K562 (cell line): ENCODE measurements at regions not wholly inside any gene's neighbourhood (a gene's known extent, or its start where the extent isn't known, plus 50 kb on each side); places are given as distances from the start of the nearest gene placed in this dataset.

Source experiments
- ATAC-seq: fragments of 200-7000 bp; cut with Tn5 transposase; 3 replicates; pipeline ENCODE4 v1.9.1; 2020; ENCODE audit warnings: moderate library complexity
- BruUV-seq: library from RNA; stranded (reverse); fragments of 400-500 nt; replicated peaks from 2 replicates; lab custom pipeline; 2021; lab: Mats Ljungman, UMichigan
- CTCF ChIA-PET: fragments of 300-600 bp; formaldehyde crosslinking; extraction: SDS; loops from one replicate; lab custom pipeline; 2021; ENCODE audit warnings: low intra/inter-chr PET ratio; lab: Yijun Ruan, JAX
- POLR2A ChIA-PET: fragments of 300-600, 350-650 bp; sonication (Branson Sonifier 250); formaldehyde crosslinking; extraction: SDS; loops from one replicate; lab custom pipeline; 2021; ENCODE audit warnings: antibody characterized with exemption, inconsistent platforms; lab: Yijun Ruan, JAX
- DNase-seq, 4 experiments: peaks; one replicate each; pipeline versions ENCODE4 v3.0.0 to v3.0.0-alpha.2; 2011 to 2018; ENCODE audit warnings: low spot score in 3 of 4, mixed read lengths in 3 of 4; ENCODE audit errors: extremely low read depth in 1 of 4
- FAIRE-seq: peaks from 2 replicates; lab custom pipeline; 2011; peaks lifted over from hg19 to GRCh38; lab: Jason Lieb, UNC
- H2AFZ ChIP-seq: 2 replicates; pipeline ENCODE4 v1.6.0; 2011; ENCODE audit warnings: low read depth, low read length, control low read depth, inconsistent platforms
- H3K27ac ChIP-seq: fragments of 200-600 bp; 3 replicates; pipeline ENCODE4 v1.8.0; 2011; ENCODE audit warnings: low read depth, mild to moderate bottlenecking, control low read depth, inconsistent platforms, low read length, moderate library complexity, mixed read lengths; ENCODE audit errors: extremely low read depth
- H3K27me3 ChIP-seq, 2 experiments: fragments of 300-600 bp in 1 of 2; 2 replicates in 1 of 2; 3 replicates in 1 of 2; pipeline versions ENCODE4 v1.6.0 to v1.8.0; 2011; ENCODE audit warnings: inconsistent platforms in 2 of 2, low read length in 2 of 2, mild to moderate bottlenecking in 1 of 2, mixed read lengths in 1 of 2, moderate library complexity in 1 of 2; ENCODE audit not compliant: control insufficient read depth in 2 of 2, insufficient read depth in 2 of 2
- H3K36me3 ChIP-seq: fragments of 300-600 bp; 3 replicates; pipeline ENCODE4 v1.8.0; 2011; ENCODE audit warnings: mild to moderate bottlenecking, low read length, inconsistent platforms; ENCODE audit not compliant: control insufficient read depth, insufficient read depth
- H3K4me1 ChIP-seq, 2 experiments: fragments of 200-600 bp in 1 of 2; replicated peaks in 1 of 2; 2 replicates in 1 of 2; 3 replicates in 1 of 2; pipeline versions ENCODE4 v1.5.1 to v1.8.0; 2011; ENCODE audit warnings: inconsistent platforms in 2 of 2, low read length in 2 of 2, mild to moderate bottlenecking in 1 of 2, mixed read lengths in 1 of 2, moderate library complexity in 1 of 2; ENCODE audit not compliant: control insufficient read depth in 2 of 2, insufficient read depth in 2 of 2
- H3K4me2 ChIP-seq: 2 replicates; pipeline ENCODE4 v1.6.1; 2011; ENCODE audit warnings: low read length, control low read depth, inconsistent platforms, mixed read lengths; ENCODE audit not compliant: insufficient read depth
- H3K4me3 ChIP-seq: fragments of 200-600 bp; sonication (generic), shearing (Covaris generic); 2 replicates; pipeline ENCODE4 v1.5.1; 2016; ENCODE audit warnings: control low read depth, inconsistent platforms
- H3K79me2 ChIP-seq: fragments of 200-600 bp; 3 replicates; pipeline ENCODE4 v1.8.0; 2011; ENCODE audit warnings: low read length, inconsistent platforms; ENCODE audit not compliant: control insufficient read depth, insufficient read depth
- H3K9ac ChIP-seq, 2 experiments: 2 replicates each; pipeline versions ENCODE4 v1.6.0 to v1.6.1; 2011; ENCODE audit warnings: low read depth in 2 of 2, low read length in 2 of 2, control low read depth in 1 of 2, inconsistent platforms in 1 of 2, mild to moderate bottlenecking in 1 of 2, mixed read lengths in 1 of 2; ENCODE audit not compliant: insufficient read depth in 1 of 2
- H3K9me1 ChIP-seq: one replicate; pipeline ENCODE4 v1.6.0; 2011; ENCODE audit warnings: inconsistent platforms, mild to moderate bottlenecking, low read length, moderate library complexity; ENCODE audit not compliant: control insufficient read depth, insufficient read depth
- H3K9me3 ChIP-seq: replicated peaks from 2 replicates; pipeline ENCODE4 v1.5.1; 2011; ENCODE audit warnings: low read depth, low read length, inconsistent platforms; ENCODE audit not compliant: control insufficient read depth, insufficient read depth
- H4K20me1 ChIP-seq: replicated peaks from 2 replicates; pipeline ENCODE4 v1.6.1; 2011; ENCODE audit warnings: low read length, inconsistent platforms, mixed read lengths; ENCODE audit not compliant: control insufficient read depth, insufficient read depth
- BRD9 ChIP-seq: fragments of 450-650 bp; IDR thresholded peaks from 2 replicates; pipeline ENCODE4 v1.6.1; 2018; ENCODE audit warnings: low read depth; ENCODE audit not compliant: partially characterized antibody
- EGR1 ChIP-seq: fragments of 450-650 bp; conservative IDR thresholded peaks from 2 replicates; pipeline ENCODE4 v1.6.1; 2017; ENCODE audit warnings: mild to moderate bottlenecking
- FIP1L1 ChIP-seq: fragments of 200-400 bp; formaldehyde crosslinking; IDR thresholded peaks from 2 replicates; pipeline ENCODE4 v1.6.1; 2018; ENCODE audit warnings: mild to moderate bottlenecking, low read depth, low read length; ENCODE audit not compliant: poor library complexity, severe bottlenecking
- GATAD2B ChIP-seq: fragments of 450-650 bp; IDR thresholded peaks from 2 replicates; pipeline ENCODE4 v1.6.1; 2017; ENCODE audit warnings: mild to moderate bottlenecking, borderline replicate concordance
- HIVEP1 ChIP-seq: fragments of 250-450 bp; sonication (Bioruptor Pico); IDR thresholded peaks from 2 replicates; pipeline ENCODE4 v1.4.0; 2020; ENCODE audit warnings: mild to moderate bottlenecking
- IRF2 ChIP-seq: sonication (generic); formaldehyde crosslinking; IDR thresholded peaks from 2 replicates; pipeline ENCODE4 v1.8.1; 2022; ENCODE audit warnings: mild to moderate bottlenecking, missing genetic modification reagents
- MBD1 ChIP-seq: fragments of 250-450 bp; sonication (Bioruptor Pico); IDR thresholded peaks from 2 replicates; pipeline ENCODE4 v1.8.0; 2022; ENCODE audit warnings: inconsistent platforms
- MTA2 ChIP-seq: fragments of 450-650 bp; IDR thresholded peaks from 2 replicates; pipeline ENCODE4 v1.6.1; 2016; ENCODE audit warnings: low read depth
- STAT5A ChIP-seq: IDR thresholded peaks from 2 replicates; pipeline ENCODE4 v1.6.1; 2012; ENCODE audit warnings: low read length, inconsistent platforms, borderline replicate concordance
- TAF1 ChIP-seq: IDR thresholded peaks from 2 replicates; pipeline ENCODE4 v1.6.1; 2011; ENCODE audit warnings: mild to moderate bottlenecking, low read length, moderate library complexity; ENCODE audit not compliant: insufficient read depth, control insufficient read depth, severe bottlenecking; ENCODE audit errors: extremely low read depth
- TFAM ChIP-seq: fragments of 250-450 bp; sonication (Bioruptor Pico); conservative IDR thresholded peaks from 2 replicates; pipeline ENCODE4 v1.5.0; 2021; ENCODE audit warnings: mild to moderate bottlenecking, moderate library complexity
- U2AF2 ChIP-seq: fragments of 200-400 bp; formaldehyde crosslinking; optimal IDR thresholded peaks from 2 replicates; pipeline ENCODE3; 2017; ENCODE audit warnings: low read depth, mild to moderate bottlenecking, low read length
- USF1 ChIP-seq: sonication (generic); formaldehyde crosslinking; IDR thresholded peaks from 2 replicates; pipeline ENCODE4 v1.9.0; 2022; ENCODE audit warnings: mild to moderate bottlenecking, missing genetic modification reagents
- ZFP1 ChIP-seq: fragments of 450-650 bp; formaldehyde crosslinking; IDR thresholded peaks from 2 replicates; pipeline ENCODE4 v1.4.0; 2020; ENCODE audit warnings: mild to moderate bottlenecking, mixed read lengths
- ZNF408 ChIP-seq: fragments of 250-450 bp; sonication (Bioruptor Pico); IDR thresholded peaks from 2 replicates; pipeline ENCODE4 v1.4.0; 2020; ENCODE audit warnings: low read depth, mild to moderate bottlenecking, moderate library complexity
- ZNF584 ChIP-seq: fragments of 200-800 bp; sonication (Bioruptor generic); IDR thresholded peaks from 2 replicates; pipeline ENCODE4 v1.6.1; 2016; ENCODE audit warnings: low read depth, mild to moderate bottlenecking, missing genetic modification characterization, missing compliant biosample characterization
- ZNF644 ChIP-seq: fragments of 200-800 bp; sonication (Bioruptor generic); IDR thresholded peaks from 2 replicates; pipeline ENCODE4 v1.6.1; 2016; ENCODE audit warnings: low read depth, missing genetic modification characterization, missing compliant biosample characterization
- WGBS: fragments of 100-300 bp; shearing (Covaris generic); methylation state at CpG from one replicate; pipeline ENCODE4 v1.1.6; 2016; ENCODE audit warnings: low coverage, mixed read lengths; ENCODE audit not compliant: insufficient coverage; ENCODE audit errors: missing lambda C conversion rate; 5-methylcytosine and 5-hydroxymethylcytosine counted together
- in situ Hi-C: fragments of 300-500 bp; cut with MboI; formaldehyde crosslinking; loops from 4 replicates; pipeline ENCODE4 v1.15.0; 2018; ENCODE audit warnings: inconsistent platforms, mixed read lengths
- intact Hi-C: fragments of 100-400 bp; cut with micrococcal nuclease; formaldehyde crosslinking; loops from 2 replicates; pipeline ENCODE4 v1.14.2; 2022

- ATAC-seq, result no peak
- FAIRE-seq, result no peak
- H3K4me2 ChIP-seq, result no peak overlapping the region
- intact Hi-C loops (loop anchor here (10.0 kb wide), 1 partner anchor 1830 kb away; no protein-coding TSS in a partner anchor), in situ Hi-C loops (no loop called here)
- H3K9me3 ChIP-seq, result no peaks in the 10 kb centered on the region
- POLR2A ChIA-PET, result interaction anchor here (0.6 to 0.7 kb wide), 2 partner anchors 25 to 46 kb away, joined by 3 read pairs; no protein-coding TSS in a partner anchor
- peaks cover 0 to 17% of the 10 kb centered on the region in 2 experiments; a peak in 1 of 5 replicates for H3K4me1 ChIP-seq
- no peak overlapping the region for H3K9ac ChIP-seq
- CTCF ChIA-PET, result interaction anchor here (1.3 to 2.3 kb wide), 2 partner anchors 107 to 234 kb away, joined by 5 to 9 read pairs; no protein-coding TSS in a partner anchor
- no peaks in the 10 kb centered on the region for H3K9me1 ChIP-seq
- no peak overlapping the region for H3K27ac ChIP-seq
- peaks cover 9% of the 10 kb centered on the region for H4K20me1 ChIP-seq
- BruUV-seq, result no TSS peak
- WGBS, result 0% methylated on average over 6 of the region's 6 CpGs
- H3K36me3 ChIP-seq, result no peaks in the 10 kb centered on the region
- no peak overlapping the region for H3K4me3 ChIP-seq
- no peaks in the 10 kb centered on the region for H3K79me2 ChIP-seq
- no peak overlapping the region for H2AFZ ChIP-seq
- TF ChIP-seq U2AF2 (no peak), MTA2 (no peak), EGR1 (no peak), HIVEP1 (CRISPR knock-in tag) (no peak), IRF2 (CRISPR knock-in tag) (no peak), ZNF584 (CRISPR knock-in tag) (no peak), ZNF408 (CRISPR knock-in tag) (no peak), GATAD2B (no peak), BRD9 (no peak), FIP1L1 (no peak), STAT5A (no peak), ZFP1 (no peak), MBD1 (CRISPR knock-in tag) (no peak), ZNF644 (tag) (no peak), TAF1 (no peak), TFAM (CRISPR knock-in tag) (no peak), USF1 (no peak)
- TF ChIP-seq, all 486 proteins: peak for 0
- DNase-seq, result no peak
- peaks cover 5 to 41% of the 10 kb centered on the region in 2 experiments; a peak in 3 of 5 replicates for H3K27me3 ChIP-seq
Measured at GRCh38 chr1:5744341-5744740, 247.9 kb downstream of the NPHP4 start.
